Activated naive CD4-positive, alpha-beta T cell treated with anti-CD3 and anti-CD28 coated beads, Interleukin-2, amount 10 ng/mL, durations not matched to agents 7 days and 5 days (primary cell): ENCODE measurements at regions not wholly inside any gene's neighbourhood (a gene's known extent, or its start where the extent isn't known, plus 50 kb on each side); places are given as distances from the start of the nearest gene placed in this dataset.
A peak's percentile ranks its signal among the peaks of the same experiment; 100 is the strongest.
"Not testable (repeated sequence)": the region's sequence is repeated elsewhere in the genome, so short reads cannot be mapped to it uniquely, and the experiment has no call there.

ENCODE experiments used
- CTCF ChIA-PET: fragments of 350-600 bp; sonication (Branson Sonifier 250); formaldehyde crosslinking; loops from one replicate; lab custom pipeline; 2021; ENCODE audit warnings: antibody characterized with exemption; lab: Charles Lee
- DNase-seq: peaks from one replicate; pipeline ENCODE4 v3.0.0-alpha.2; 2020
- H3K27ac Mint-ChIP-seq: one replicate; pipeline ENCODE4 v1.8.0; 2021; ENCODE audit warnings: mild to moderate bottlenecking, moderate library complexity, mixed read lengths
- H3K27me3 Mint-ChIP-seq: one replicate; pipeline ENCODE4 v1.8.0; 2021; ENCODE audit warnings: mild to moderate bottlenecking, mixed read lengths
- H3K36me3 Mint-ChIP-seq: one replicate; pipeline ENCODE4 v1.8.0; 2021; ENCODE audit warnings: mixed read lengths
- H3K4me1 Mint-ChIP-seq: one replicate; pipeline ENCODE4 v1.8.0; 2021; ENCODE audit warnings: mixed read lengths
- H3K4me3 Mint-ChIP-seq: one replicate; pipeline ENCODE4 v1.8.0; 2021; ENCODE audit warnings: mild to moderate bottlenecking, moderate library complexity, mixed read lengths
- H3K9me3 Mint-ChIP-seq: one replicate; pipeline ENCODE4 v1.8.0; 2021; ENCODE audit warnings: mixed read lengths

- CTCF ChIA-PET = no interaction called here
- DNase-seq = no peak
- Mint-ChIP-seq H3K27ac (no peak overlapping the region), H3K9me3 (peaks cover 36% of the 10 kb centered on the region), H3K4me1 (peaks cover 41% of the 10 kb centered on the region), H3K4me3 (no peak overlapping the region), H3K36me3 (peaks cover 34% of the 10 kb centered on the region), H3K27me3 (no peaks in the 10 kb centered on the region)
Measured at GRCh38 chr15:91429973-91430372, 329.9 kb downstream of the SV2B start.

GRCh38 chr15:91431041-91431715 is 331.1 kb downstream of the SV2B start:
- Mint-ChIP-seq H3K36me3 (peaks cover 26% of the 10 kb centered on the region), H3K4me3 (no peak overlapping the region), H3K9me3 (peaks cover 32% of the 10 kb centered on the region), H3K4me1 (peaks cover 29% of the 10 kb centered on the region), H3K27ac (no peak overlapping the region), H3K27me3 (no peaks in the 10 kb centered on the region)
- CTCF ChIA-PET = no interaction called here
- no peak for DNase-seq

GRCh38 chr15:91435113-91435512 is 335.1 kb downstream of the SV2B start:
- Mint-ChIP-seq H3K27me3 (no peaks in the 10 kb centered on the region), H3K9me3 (peaks cover 29% of the 10 kb centered on the region), H3K4me3 (no peak overlapping the region), H3K27ac (no peak overlapping the region), H3K36me3 (peaks cover 26% of the 10 kb centered on the region), H3K4me1 (peaks cover 7% of the 10 kb centered on the region)
- no peak for DNase-seq
- CTCF ChIA-PET = interaction anchor here (0.7 kb wide), 1 partner anchor 56 kb away, joined by 3 read pairs; no protein-coding TSS in a partner anchor

GRCh38 chr15:91444656-91445055 is 344.6 kb downstream of the SV2B start:
- Mint-ChIP-seq H3K27me3 (no peaks in the 10 kb centered on the region), H3K27ac (no peak overlapping the region), H3K4me3 (no peak overlapping the region), H3K36me3 (peaks cover 28% of the 10 kb centered on the region), H3K4me1 (peaks cover 14% of the 10 kb centered on the region), H3K9me3 (peaks cover 26% of the 10 kb centered on the region)
- DNase-seq = no peak
- CTCF ChIA-PET = interaction anchor here (0.8 kb wide), 1 partner anchor 510 kb away, joined by 3 read pairs; no protein-coding TSS in a partner anchor

- CTCF ChIA-PET = no interaction called here
- no peak for DNase-seq
- Mint-ChIP-seq H3K27me3 (no peaks in the 10 kb centered on the region), H3K27ac (no peak overlapping the region), H3K9me3 (peaks cover 26% of the 10 kb centered on the region), H3K36me3 (peaks cover 27% of the 10 kb centered on the region), H3K4me3 (no peak overlapping the region), H3K4me1 (peaks cover 14% of the 10 kb centered on the region)
Measured at GRCh38 chr15:91445695-91446228, 345.7 kb downstream of the SV2B start.

- no peak overlapping the region for H3K27ac Mint-ChIP-seq
- no peaks in the 10 kb centered on the region for H3K27me3 Mint-ChIP-seq
- no peak overlapping the region for H3K4me3 Mint-ChIP-seq
- peaks cover 34% of the 10 kb centered on the region for H3K4me1 Mint-ChIP-seq
- peaks cover 34% of the 10 kb centered on the region for H3K36me3 Mint-ChIP-seq
- CTCF ChIA-PET = no interaction called here
- DNase-seq = peak; percentile 30
- H3K9me3 Mint-ChIP-seq = peaks cover 31% of the 10 kb centered on the region
Measured at GRCh38 chr15:91447991-91448644, 348.1 kb downstream of the SV2B start.

- CTCF ChIA-PET = interaction anchor here (1.2 kb wide), 2 partner anchors 135 to 253 kb away, joined by 3 to 6 read pairs; no protein-coding TSS in a partner anchor
- H3K4me1 Mint-ChIP-seq = peaks cover 64% of the 10 kb centered on the region
- not testable (repeated sequence) for H3K27me3 Mint-ChIP-seq, DNase-seq
- peaks cover 66% of the 10 kb centered on the region for H3K36me3 Mint-ChIP-seq
- H3K27ac Mint-ChIP-seq = peak overlapping the region; percentile 89
- peaks cover 62% of the 10 kb centered on the region for H3K9me3 Mint-ChIP-seq
- H3K4me3 Mint-ChIP-seq = peak overlapping the region; percentile 43
Measured at GRCh38 chr15:91453376-91453775, 353.3 kb downstream of the SV2B start.

GRCh38 chr15:91456251-91456718 is 356.2 kb downstream of the SV2B start:
- no peak for DNase-seq
- Mint-ChIP-seq H3K36me3 (peaks cover 60% of the 10 kb centered on the region), H3K4me1 (peaks cover 59% of the 10 kb centered on the region), H3K9me3 (peaks cover 48% of the 10 kb centered on the region), H3K4me3 (no peak overlapping the region), H3K27me3 (no peaks in the 10 kb centered on the region), H3K27ac (no peak overlapping the region)
- CTCF ChIA-PET = no interaction called here

GRCh38 chr15:91456921-91457320 is 356.9 kb downstream of the SV2B start:
- H3K4me3 Mint-ChIP-seq = no peak overlapping the region
- H3K9me3 Mint-ChIP-seq = peaks cover 46% of the 10 kb centered on the region
- H3K4me1 Mint-ChIP-seq = peaks cover 58% of the 10 kb centered on the region
- H3K27me3 Mint-ChIP-seq = no peaks in the 10 kb centered on the region
- CTCF ChIA-PET = no interaction called here
- no peak for DNase-seq
- peaks cover 54% of the 10 kb centered on the region for H3K36me3 Mint-ChIP-seq
- H3K27ac Mint-ChIP-seq = no peak overlapping the region

GRCh38 chr15:91461377-91461776 is 361.3 kb downstream of the SV2B start:
- H3K27me3 Mint-ChIP-seq = peaks cover 3% of the 10 kb centered on the region
- CTCF ChIA-PET = no interaction called here
- peaks cover 9% of the 10 kb centered on the region for H3K9me3 Mint-ChIP-seq
- peaks cover 22% of the 10 kb centered on the region for H3K4me1 Mint-ChIP-seq
- H3K36me3 Mint-ChIP-seq = peaks cover 17% of the 10 kb centered on the region
- DNase-seq = no peak
- no peak overlapping the region for H3K27ac Mint-ChIP-seq
- H3K4me3 Mint-ChIP-seq = no peak overlapping the region

- peaks cover 8% of the 10 kb centered on the region for H3K9me3 Mint-ChIP-seq
- no peak overlapping the region for H3K27ac Mint-ChIP-seq
- H3K27me3 Mint-ChIP-seq = peaks cover 3% of the 10 kb centered on the region
- CTCF ChIA-PET = no interaction called here
- no peak for DNase-seq
- H3K4me1 Mint-ChIP-seq = peaks cover 41% of the 10 kb centered on the region
- H3K4me3 Mint-ChIP-seq = no peak overlapping the region
- H3K36me3 Mint-ChIP-seq = peaks cover 22% of the 10 kb centered on the region
Measured at GRCh38 chr15:91465086-91465485, 365.0 kb downstream of the SV2B start.

GRCh38 chr15:91465696-91466095 is 365.6 kb downstream of the SV2B start:
- CTCF ChIA-PET = no interaction called here
- peaks cover 12% of the 10 kb centered on the region for H3K9me3 Mint-ChIP-seq
- H3K4me1 Mint-ChIP-seq = peaks cover 47% of the 10 kb centered on the region
- H3K27ac Mint-ChIP-seq = no peak overlapping the region
- H3K4me3 Mint-ChIP-seq = no peak overlapping the region
- peaks cover 3% of the 10 kb centered on the region for H3K27me3 Mint-ChIP-seq
- H3K36me3 Mint-ChIP-seq = peaks cover 25% of the 10 kb centered on the region
- no peak for DNase-seq

- peak overlapping the region; percentile 98 for H3K27ac Mint-ChIP-seq
- no peak for DNase-seq
- H3K4me1 Mint-ChIP-seq = peaks cover 67% of the 10 kb centered on the region
- peaks cover 3% of the 10 kb centered on the region for H3K27me3 Mint-ChIP-seq
- CTCF ChIA-PET = interaction anchor here (0.8 kb wide), 1 partner anchor 167 kb away, joined by 3 read pairs; no protein-coding TSS in a partner anchor
- H3K4me3 Mint-ChIP-seq = peak overlapping the region; percentile 62
- H3K9me3 Mint-ChIP-seq = peaks cover 23% of the 10 kb centered on the region
- H3K36me3 Mint-ChIP-seq = peaks cover 39% of the 10 kb centered on the region
Measured at GRCh38 chr15:91468871-91469580, 369.0 kb downstream of the SV2B start.
